Transverse colon (tissue), 4 donors: ENCODE measurements at regions not wholly inside any gene's neighbourhood (a gene's known extent, or its start where the extent isn't known, plus 50 kb on each side); places are given as distances from the start of the nearest gene placed in this dataset.

Experiments
- DNase-seq: peaks from one replicate; pipeline ENCODE4 v3.0.0-alpha.2; 2019
- H3K27ac ChIP-seq, 4 donors: fragments of 200-600 bp; sonication (generic); 2 replicates each; pipeline ENCODE4 v1.5.1; 2016 to 2018; ENCODE audit warnings: inconsistent platforms in 4 of 4
- H3K27me3 ChIP-seq: fragments of 200-600 bp; sonication (generic); 2 replicates; pipeline ENCODE4 v1.5.1; 2017; ENCODE audit warnings: inconsistent platforms
- H3K36me3 ChIP-seq, 4 donors: fragments of 200-600 bp; sonication (generic); 2 replicates each; pipeline ENCODE4 v1.5.1; 2017 to 2019; ENCODE audit warnings: inconsistent platforms in 4 of 4
- H3K4me1 ChIP-seq, 4 donors: fragments of 200-600 bp; sonication (generic); 2 replicates each; pipeline ENCODE4 v1.5.1; 2017 to 2020; ENCODE audit warnings: inconsistent platforms in 4 of 4
- H3K4me3 ChIP-seq, 4 donors: fragments of 200-600 bp; sonication (generic); 1 replicate in 1 of 4; 2 replicates in 3 of 4; pipeline versions ENCODE4 v1.5.1 to v1.6.1; 2017 to 2019; ENCODE audit warnings: inconsistent platforms in 4 of 4
- H3K9me3 ChIP-seq, 2 donors: fragments of 200-600 bp; sonication (generic); 2 replicates each; pipeline ENCODE4 v1.5.1; 2017 to 2019; ENCODE audit warnings: inconsistent platforms in 2 of 2
- CTCF ChIP-seq, 5 experiments: fragments of 200-600 bp in 3 of 5; fragments of 450-650 bp in 2 of 5; sonication (generic) in 3 of 5; IDR thresholded peaks; 1 replicate in 2 of 5; 2 replicates in 3 of 5; pipeline ENCODE4 v1.5.1; 2016 to 2017; ENCODE audit warnings: antibody characterized with exemption in 5 of 5, inconsistent platforms in 3 of 5, mild to moderate bottlenecking in 2 of 5, moderate library complexity in 1 of 5
- EP300 ChIP-seq: sonication (generic); formaldehyde crosslinking; IDR thresholded peaks from one replicate; pipeline ENCODE4 v1.6.1; 2017; ENCODE audit warnings: antibody characterized with exemption, low read depth
- POLR2A ChIP-seq: fragments of 450-650 bp; IDR thresholded peaks from one replicate; pipeline ENCODE4 v1.6.1; 2016; ENCODE audit warnings: antibody characterized with exemption, mild to moderate bottlenecking, moderate library complexity
- POLR2AphosphoS5 ChIP-seq, 3 donors: sonication (generic); formaldehyde crosslinking; IDR thresholded peaks; one replicate each; pipeline ENCODE4 v1.6.1; 2016; ENCODE audit warnings: antibody characterized with exemption in 3 of 3
- WGBS, 2 donors: methylation state at CpG; one replicate each; pipeline ENCODE4 v1.1.5; 2018; ENCODE audit warnings: low coverage in 1 of 2; 5-methylcytosine and 5-hydroxymethylcytosine counted together
- in situ Hi-C, 4 donors: fragments of 200-750 bp; cut with MboI; loops; one replicate each; pipeline versions ENCODE4 v1.15.0 to v1.15.1; 2017; ENCODE audit warnings: low sequenced_read_pairs in 3 of 4, low pct_ligation_motif_present in 1 of 4, low pct_unique_long_range_greater_than_20kb in 1 of 4
- intact Hi-C: fragments of 100-400 bp; cut with DNase I; formaldehyde crosslinking; loops from one replicate; pipeline ENCODE4 v1.15.1; 2023; ENCODE audit warnings: low total_unique reads

GRCh38 chr10:9762966-9763656, 1254.6 kb upstream of the CELF2 start:
- no peak for DNase-seq
- Histone ChIP-seq H3K9me3 (no peaks in the 10 kb centered on the region), H3K27me3 (no peaks in the 10 kb centered on the region), H3K4me1 (no peaks in the 10 kb centered on the region), H3K36me3 (no peaks in the 10 kb centered on the region), H3K27ac (no peak overlapping the region), H3K4me3 (no peak overlapping the region)
- WGBS, 2 donors = 65 to 70% methylated on average over 7 of the region's 7 CpGs
- intact Hi-C loops (no loop called here), in situ Hi-C loops (no loop called here)
- no peak for TF ChIP-seq EP300
- TF ChIP-seq CTCF (IDR thresholded peaks at IDR 0.05) = no peak
- no peak for TF ChIP-seq POLR2AphosphoS5 (IDR thresholded peaks at IDR 0.05)
- TF ChIP-seq POLR2A = no peak

- in situ Hi-C loops (no loop called here), intact Hi-C loops (no loop called here)
- no peak overlapping the region for H3K4me3 ChIP-seq
- no peaks in the 10 kb centered on the region for H3K36me3 ChIP-seq
- TF ChIP-seq POLR2AphosphoS5 (IDR thresholded peaks at IDR 0.05) (no peak), POLR2A (no peak), EP300 (no peak), CTCF (IDR thresholded peaks at IDR 0.05) (no peak)
- H3K27ac ChIP-seq = no peak overlapping the region
- no peaks in the 10 kb centered on the region for H3K9me3 ChIP-seq
- no peak for DNase-seq
- H3K27me3 ChIP-seq = no peaks in the 10 kb centered on the region
- H3K4me1 ChIP-seq = no peaks in the 10 kb centered on the region
These were observed 1250.9 kb upstream of the CELF2 start for GRCh38 chr10:9766762-9767161.

DNA sequence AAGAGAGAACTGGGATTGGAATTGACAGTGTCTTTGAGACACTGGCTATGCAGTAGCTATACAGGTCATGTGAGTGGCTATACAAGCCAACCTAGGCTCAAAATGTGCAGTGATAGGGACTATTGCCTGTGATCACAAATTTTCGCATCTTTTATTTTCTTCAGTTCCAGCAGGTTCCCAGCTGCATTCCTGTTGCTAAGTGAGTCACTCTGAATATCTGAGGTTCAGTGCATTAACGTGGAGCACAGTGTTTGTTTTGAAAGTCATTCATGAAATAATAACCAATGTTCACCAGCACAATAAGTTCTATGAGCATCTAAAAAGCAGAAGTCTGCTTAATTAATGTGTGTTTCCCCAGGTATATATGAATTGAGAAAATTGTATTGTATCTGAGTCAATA, 1236.0 kb upstream of the CELF2 start:
- in situ Hi-C loops (no loop called here), intact Hi-C loops (no loop called here)
- H3K36me3 ChIP-seq = no peaks in the 10 kb centered on the region
- H3K4me1 ChIP-seq = no peaks in the 10 kb centered on the region
- 54 to 66% methylated on average over 2 of the region's 2 CpGs for WGBS, 2 donors
- no peaks in the 10 kb centered on the region for H3K27me3 ChIP-seq
- no peaks in the 10 kb centered on the region for H3K9me3 ChIP-seq
- H3K27ac ChIP-seq = no peak overlapping the region
- no peak for TF ChIP-seq POLR2A
- TF ChIP-seq CTCF (IDR thresholded peaks at IDR 0.05) = no peak
- TF ChIP-seq POLR2AphosphoS5 (IDR thresholded peaks at IDR 0.05) = no peak
- no peak for TF ChIP-seq EP300
- no peak for DNase-seq
- H3K4me3 ChIP-seq = no peak overlapping the region

- H3K36me3 ChIP-seq = no peaks in the 10 kb centered on the region
- in situ Hi-C loops = no loop called here
- H3K4me3 ChIP-seq = no peak overlapping the region
- no peaks in the 10 kb centered on the region for H3K27me3 ChIP-seq
- no peaks in the 10 kb centered on the region for H3K9me3 ChIP-seq
- TF ChIP-seq POLR2AphosphoS5 (IDR thresholded peaks at IDR 0.05) (no peak), POLR2A (no peak), EP300 (no peak), CTCF (IDR thresholded peaks at IDR 0.05) (no peak)
- H3K27ac ChIP-seq = no peak overlapping the region
- DNase-seq = no peak
- no peaks in the 10 kb centered on the region for H3K4me1 ChIP-seq
- intact Hi-C loops = no loop called here
- 73 to 80% methylated on average over 1 of the region's 1 CpG for WGBS, 2 donors
These were observed 1231.6 kb upstream of the CELF2 start for GRCh38 chr10:9786101-9786500.
